SK-N-MC (cell line): ENCODE measurements at regions not wholly inside any gene's neighbourhood (a gene's known extent, or its start where the extent isn't known, plus 50 kb on each side); places are given as distances from the start of the nearest gene placed in this dataset.

Source experiments
- EZH2 ChIP-seq: fragments of 200-600 bp; sonication (generic); IDR thresholded peaks from one replicate; pipeline ENCODE4 v1.6.1; 2017; ENCODE audit warnings: antibody characterized with exemption
- FOXP2 ChIP-seq: optimal IDR thresholded peaks from 2 replicates; pipeline ENCODE3; 2011; ENCODE audit warnings: mild to moderate bottlenecking, moderate library complexity; ENCODE audit not compliant: insufficient read depth; ENCODE audit errors: extremely low read length, control extremely low read depth
- POLR2AphosphoS5 ChIP-seq: IDR thresholded peaks from 2 replicates; pipeline ENCODE4 v1.6.1; 2012; ENCODE audit warnings: mild to moderate bottlenecking, low read depth, low read length, borderline replicate concordance

DNA sequence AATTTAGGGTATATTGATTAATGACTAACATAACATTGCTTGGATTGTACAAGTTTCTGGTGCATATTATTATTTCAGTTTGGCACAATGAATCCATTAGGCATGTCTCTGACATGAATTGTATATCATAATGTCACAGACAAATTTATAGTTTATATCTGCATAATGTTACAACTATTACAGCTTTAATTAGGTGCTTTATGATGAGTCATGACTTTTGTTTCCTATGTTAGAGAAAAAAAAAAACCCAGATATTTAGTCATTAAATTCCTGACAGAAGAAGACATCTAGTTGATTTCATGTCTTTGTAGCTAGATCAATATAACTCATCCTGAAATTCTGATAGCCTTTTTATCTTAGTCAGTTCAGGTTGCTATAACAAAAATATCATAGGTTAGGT, 385.7 kb upstream of the EPHA5 start:
- TF ChIP-seq POLR2AphosphoS5 (no peak), EZH2 (no peak), FOXP2 (no peak)
